Right lobe of liver (tissue), 6 donors: ENCODE measurements at regions not wholly inside any gene's neighbourhood (a gene's known extent, or its start where the extent isn't known, plus 50 kb on each side); places are given as distances from the start of the nearest gene placed in this dataset.
"Not testable (repeated sequence)": the region's sequence is repeated elsewhere in the genome, so short reads cannot be mapped to it uniquely, and the experiment has no call there.

Experiments
- ATAC-seq, 4 donors: fragments of 200-7000 bp; cut with Tn5 transposase; one replicate each; pipeline ENCODE4 v1.9.1; 2020; ENCODE audit warnings: mild to moderate bottlenecking in 4 of 4, moderate library complexity in 4 of 4
- DNase-seq, 3 donors: peaks; one replicate each; pipeline ENCODE4 v3.0.0-alpha.2; 2020
- H3K27ac ChIP-seq, 3 donors: fragments of 200-600 bp; one replicate each; pipeline ENCODE4 v1.8.0; 2022
- H3K27me3 ChIP-seq, 2 donors: fragments of 200-600 bp; one replicate each; pipeline ENCODE4 v1.8.0; 2022
- H3K36me3 ChIP-seq, 4 donors: fragments of 200-600 bp; sonication (generic) in 1 of 4; one replicate each; pipeline versions ENCODE4 v1.5.1 to v1.8.0; 2017 to 2022; ENCODE audit warnings: control low read depth in 1 of 4
- H3K4me1 ChIP-seq, 4 donors: fragments of 200-600 bp; sonication (generic) in 1 of 4; one replicate each; pipeline versions ENCODE4 v1.5.1 to v1.8.0; 2017 to 2022; ENCODE audit warnings: control low read depth in 1 of 4
- H3K4me3 ChIP-seq, 3 donors: fragments of 200-600 bp; one replicate each; pipeline ENCODE4 v1.8.0; 2022
- H3K9me3 ChIP-seq, 4 donors: fragments of 200-600 bp; sonication (generic) in 1 of 4; one replicate each; pipeline versions ENCODE4 v1.5.1 to v1.8.0; 2017 to 2022; ENCODE audit warnings: control low read depth in 1 of 4
- POLR2A ChIP-seq: fragments of 450-650 bp; IDR thresholded peaks from one replicate; pipeline ENCODE4 v1.6.1; 2017; ENCODE audit warnings: antibody characterized with exemption, mild to moderate bottlenecking
- WGBS: methylation state at CpG from one replicate; pipeline ENCODE4 v1.1.6; 2018; ENCODE audit warnings: low coverage, low lambda C conversion rate; ENCODE audit not compliant: insufficient coverage; ENCODE audit errors: missing lambda C conversion rate; 5-methylcytosine and 5-hydroxymethylcytosine counted together
- intact Hi-C, 2 donors: fragments of 100-400 bp; cut with DNase I; formaldehyde crosslinking; loops; one replicate each; pipeline versions ENCODE4 v1.11.2 to v1.14.1; 2022
- TF ChIP-seq, protein P1 (sequence below), 4 donors: fragments of 200-600 bp in 3 of 4; fragments of 450-650 bp in 1 of 4; IDR thresholded peaks; one replicate each; pipeline versions ENCODE4 v1.5.1 to v1.8.0; 2016 to 2022; ENCODE audit warnings: antibody characterized with exemption in 4 of 4, mild to moderate bottlenecking in 2 of 4
- donor health status: DM: no; HTN: yes; CAD: no.
- donor health status: DM: no; HTN: no; CAD: no.
- donor health status: DM: no; HTN: no; CAD: no.
- donor health status: DM: no; HTN: yes; CAD: no.
- donor health status: DM: no; HTN: yes; CAD: no.

DNA sequence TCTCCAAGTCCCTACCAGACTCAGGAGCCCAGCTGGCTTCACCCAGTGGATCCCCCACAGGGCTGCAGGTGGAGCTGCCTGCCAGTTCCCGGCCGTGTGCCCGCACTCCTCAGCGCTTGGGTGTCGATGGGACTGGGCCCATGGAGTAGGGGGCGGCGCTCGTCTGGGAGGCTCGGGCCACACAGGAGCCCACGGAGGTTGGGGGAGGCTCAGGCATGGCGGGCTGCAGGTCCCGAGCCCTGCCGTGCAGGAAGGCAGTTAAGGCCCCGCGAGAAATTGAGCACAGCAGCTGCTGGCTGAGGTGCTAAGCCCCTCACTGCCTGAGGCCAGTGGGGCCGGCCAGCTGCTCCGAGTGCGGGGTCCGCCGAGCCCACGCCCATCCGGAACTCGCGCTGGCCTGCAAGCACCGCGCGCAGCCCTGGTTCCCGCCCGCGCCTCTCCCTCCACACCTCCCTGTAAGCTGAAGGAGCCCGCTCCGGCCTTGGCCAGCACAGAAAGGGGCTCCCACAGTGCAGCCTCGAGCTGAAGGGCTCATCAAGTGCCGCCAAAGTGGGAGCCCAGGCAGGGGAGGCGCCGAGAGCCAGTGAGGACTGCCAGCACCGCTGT is 1771.1 kb downstream of the OLFM4 start:
- ATAC-seq (no peak), DNase-seq (no peak)
- Histone ChIP-seq H3K4me1 (no peaks in the 10 kb centered on the region), H3K36me3 (no peaks in the 10 kb centered on the region), H3K27ac (no peak overlapping the region), H3K9me3 (no peaks in the 10 kb centered on the region), H3K4me3 (no peak overlapping the region), H3K27me3 (no peaks in the 10 kb centered on the region)
- intact Hi-C loops, result no loop called here
- TF ChIP-seq POLR2A, result no peak
- TF ChIP-seq, protein P1, sequence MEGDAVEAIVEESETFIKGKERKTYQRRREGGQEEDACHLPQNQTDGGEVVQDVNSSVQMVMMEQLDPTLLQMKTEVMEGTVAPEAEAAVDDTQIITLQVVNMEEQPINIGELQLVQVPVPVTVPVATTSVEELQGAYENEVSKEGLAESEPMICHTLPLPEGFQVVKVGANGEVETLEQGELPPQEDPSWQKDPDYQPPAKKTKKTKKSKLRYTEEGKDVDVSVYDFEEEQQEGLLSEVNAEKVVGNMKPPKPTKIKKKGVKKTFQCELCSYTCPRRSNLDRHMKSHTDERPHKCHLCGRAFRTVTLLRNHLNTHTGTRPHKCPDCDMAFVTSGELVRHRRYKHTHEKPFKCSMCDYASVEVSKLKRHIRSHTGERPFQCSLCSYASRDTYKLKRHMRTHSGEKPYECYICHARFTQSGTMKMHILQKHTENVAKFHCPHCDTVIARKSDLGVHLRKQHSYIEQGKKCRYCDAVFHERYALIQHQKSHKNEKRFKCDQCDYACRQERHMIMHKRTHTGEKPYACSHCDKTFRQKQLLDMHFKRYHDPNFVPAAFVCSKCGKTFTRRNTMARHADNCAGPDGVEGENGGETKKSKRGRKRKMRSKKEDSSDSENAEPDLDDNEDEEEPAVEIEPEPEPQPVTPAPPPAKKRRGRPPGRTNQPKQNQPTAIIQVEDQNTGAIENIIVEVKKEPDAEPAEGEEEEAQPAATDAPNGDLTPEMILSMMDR (IDR thresholded peaks at IDR 0.05), result no peak
- WGBS, result 95% methylated on average over 8 of the region's 37 CpGs

DNA sequence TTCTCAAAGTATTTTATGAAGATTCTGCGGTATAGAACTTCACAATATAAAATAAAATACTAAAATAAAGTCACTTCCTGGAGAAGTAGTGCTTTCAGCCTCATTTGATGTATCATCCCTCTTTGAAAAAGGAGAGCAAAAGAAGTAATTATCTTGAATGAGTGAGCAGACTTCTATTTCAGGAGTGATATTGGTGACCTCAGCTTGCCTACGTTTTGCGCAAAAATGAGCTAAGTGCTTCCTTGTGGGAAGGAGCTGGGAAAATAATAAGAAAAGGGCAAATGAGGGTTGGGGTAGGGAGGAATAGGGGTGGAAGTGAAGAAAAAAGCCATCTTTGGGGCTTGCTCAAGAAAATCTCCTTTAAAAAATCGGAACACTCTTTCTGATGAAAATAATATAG is 1773.6 kb downstream of the OLFM4 start:
- Histone ChIP-seq H3K27me3 (no peaks in the 10 kb centered on the region), H3K36me3 (no peaks in the 10 kb centered on the region), H3K4me3 (no peak overlapping the region), H3K27ac (no peak overlapping the region), H3K4me1 (no peaks in the 10 kb centered on the region), H3K9me3 (no peaks in the 10 kb centered on the region)
- no peak for ATAC-seq
- DNase-seq, result no peak
- intact Hi-C loops, result no loop called here
- WGBS, result 49% methylated on average over 4 of the region's 4 CpGs
- TF ChIP-seq, protein P1 (IDR thresholded peaks at IDR 0.05), result no peak

DNA sequence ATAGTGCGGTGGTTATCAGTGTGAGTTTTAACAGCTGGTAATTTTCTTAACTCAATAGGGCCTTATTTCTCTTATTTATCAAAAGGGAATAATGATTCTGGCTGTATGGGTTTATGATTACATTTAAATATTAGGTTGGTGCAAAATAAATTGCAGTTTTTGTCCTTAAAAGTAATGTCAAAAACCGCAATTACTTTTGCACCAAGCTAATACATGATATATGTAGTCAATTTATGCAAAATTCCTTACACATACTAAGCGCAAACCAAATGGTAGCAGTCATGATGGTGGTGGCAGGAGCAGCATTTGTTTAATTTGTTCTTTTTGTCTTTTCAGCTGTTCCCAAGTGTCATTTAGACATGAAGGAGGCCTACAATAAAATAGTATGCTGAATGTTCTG is 1777.1 kb downstream of the OLFM4 start:
- no peaks in the 10 kb centered on the region for H3K27me3 ChIP-seq
- no peaks in the 10 kb centered on the region for H3K36me3 ChIP-seq
- no peak overlapping the region for H3K4me3 ChIP-seq
- no peaks in the 10 kb centered on the region for H3K4me1 ChIP-seq
- no peak overlapping the region for H3K27ac ChIP-seq
- H3K9me3 ChIP-seq, result no peaks in the 10 kb centered on the region
- 57% methylated on average over 3 of the region's 3 CpGs for WGBS
- intact Hi-C loops, result no loop called here
- ATAC-seq, result no peak
- no peak for DNase-seq
- no peak for TF ChIP-seq POLR2A
- TF ChIP-seq, protein P1 (IDR thresholded peaks at IDR 0.05), result no peak

DNA sequence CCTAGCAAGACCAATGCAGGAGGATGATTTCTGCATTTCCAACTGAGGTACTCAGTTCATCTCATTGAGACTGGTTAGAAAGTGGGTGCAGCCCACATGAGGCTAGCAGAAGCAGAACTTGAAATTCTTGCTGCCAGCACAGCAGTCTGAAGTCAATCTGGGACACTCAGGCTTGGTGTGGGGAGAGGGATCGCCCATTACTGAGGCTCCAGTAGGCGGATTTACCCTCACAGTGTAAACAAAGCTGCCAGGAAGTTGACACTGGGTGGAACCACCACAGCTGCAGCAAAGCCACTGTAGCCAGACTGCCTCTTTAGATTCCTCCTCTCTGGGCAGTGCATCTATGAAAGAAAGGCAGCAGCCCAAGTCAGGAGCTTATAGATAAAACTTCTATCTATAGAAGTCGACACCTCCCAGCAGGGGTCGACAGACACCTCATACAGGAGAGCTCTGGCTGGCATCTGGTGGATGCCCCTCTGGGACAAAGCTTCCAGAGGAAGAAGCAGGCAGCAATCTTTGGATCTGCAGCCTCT is 1793.4 kb downstream of the OLFM4 start:
- not testable (repeated sequence) for DNase-seq

DNA sequence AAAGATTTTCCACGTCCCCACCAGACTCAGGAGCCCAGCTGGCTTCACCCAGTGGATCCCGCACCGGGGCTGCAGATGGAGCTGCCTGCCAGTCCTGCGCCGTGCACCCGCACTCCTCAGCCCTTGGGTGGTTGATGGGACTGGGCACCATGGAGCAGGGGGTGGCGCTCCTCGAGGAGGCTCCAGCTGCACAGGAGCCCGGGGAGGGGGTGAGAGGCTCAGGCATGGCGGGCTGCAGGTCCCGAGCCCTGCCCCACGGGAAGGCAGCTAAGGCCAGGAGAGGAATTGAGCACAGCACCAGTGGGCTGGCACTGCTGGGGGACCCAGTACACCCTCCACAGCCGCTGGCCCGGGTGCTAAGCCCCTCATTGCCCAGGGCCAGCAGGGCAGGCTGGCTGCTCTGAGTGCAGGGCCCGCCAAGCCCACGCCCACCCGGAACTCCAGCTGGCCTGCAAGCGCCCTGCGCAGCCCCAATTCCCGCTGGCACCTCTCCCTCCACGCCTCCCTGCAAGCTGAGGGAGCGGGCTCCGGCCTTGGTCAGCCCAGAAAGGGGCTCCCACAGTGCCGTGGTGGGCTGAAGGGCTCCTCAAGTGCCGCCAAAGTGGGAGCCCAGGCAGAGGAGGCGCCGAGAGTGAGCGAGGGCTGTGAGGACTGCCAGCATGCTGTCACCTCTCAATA is 1800.9 kb downstream of the OLFM4 start:
- H3K27ac ChIP-seq, H3K36me3 ChIP-seq, H3K27me3 ChIP-seq, ATAC-seq, intact Hi-C loops, DNase-seq, H3K9me3 ChIP-seq, H3K4me1 ChIP-seq, H3K4me3 ChIP-seq: not testable (repeated sequence)
- WGBS, result 40% methylated on average over 1 of the region's 28 CpGs

More for the DNA sequence above, 1793.4 kb downstream of the OLFM4 start:
- H3K27me3 ChIP-seq, ATAC-seq, H3K36me3 ChIP-seq, H3K9me3 ChIP-seq, H3K4me1 ChIP-seq, H3K4me3 ChIP-seq, intact Hi-C loops, H3K27ac ChIP-seq: not testable (repeated sequence)
- WGBS, result 9% methylated on average over 4 of the region's 4 CpGs
